WTC11 (cell line): ENCODE measurements at regions not wholly inside any gene's neighbourhood (a gene's known extent, or its start where the extent isn't known, plus 50 kb on each side); places are given as distances from the start of the nearest gene placed in this dataset.

ENCODE experiments used
- ATAC-seq: fragments of 200-7000 bp; cut with Tn5 transposase; 2 replicates; pipeline ENCODE4 v1.10.0; 2021; ENCODE audit warnings: mild to moderate bottlenecking, moderate library complexity
- CTCF ChIA-PET: fragments of 300-600 bp; sonication (Branson Sonifier 250); formaldehyde crosslinking; loops from one replicate; lab custom pipeline; 2021; ENCODE audit warnings: antibody characterized with exemption; lab: Charles Lee
- POLR2A ChIA-PET: fragments of 350-600 bp; sonication (Branson Sonifier 250); formaldehyde crosslinking; loops from one replicate; lab custom pipeline; 2021; ENCODE audit warnings: antibody characterized with exemption; lab: Charles Lee
- DNase-seq: peaks from one replicate; pipeline ENCODE4 v3.0.0; 2021; ENCODE audit warnings: low spot score
- H3K27ac Mint-ChIP-seq: 2 replicates; pipeline ENCODE4 v1.8.0; 2021; ENCODE audit warnings: mixed read lengths
- H3K27me3 Mint-ChIP-seq: 2 replicates; pipeline ENCODE4 v1.8.0; 2021; ENCODE audit warnings: low read depth, mild to moderate bottlenecking, moderate library complexity, mixed read lengths
- H3K36me3 Mint-ChIP-seq: 2 replicates; pipeline ENCODE4 v1.8.0; 2021; ENCODE audit warnings: mixed read lengths
- H3K4me1 Mint-ChIP-seq: 2 replicates; pipeline ENCODE4 v1.8.0; 2022; ENCODE audit warnings: mixed read lengths
- H3K4me3 Mint-ChIP-seq: 2 replicates; pipeline ENCODE4 v1.8.0; 2021; ENCODE audit warnings: mild to moderate bottlenecking, moderate library complexity, mixed read lengths
- H3K9me3 Mint-ChIP-seq: 2 replicates; pipeline ENCODE4 v1.8.0; 2021; ENCODE audit warnings: mixed read lengths
- CBFB ChIP-seq: sonication (generic); formaldehyde crosslinking; IDR thresholded peaks from 2 replicates; pipeline ENCODE4 v1.8.1; 2022; ENCODE audit warnings: mild to moderate bottlenecking, low read depth, missing genetic modification reagents
- FOXK1 ChIP-seq: sonication (generic); formaldehyde crosslinking; IDR thresholded peaks from 2 replicates; pipeline ENCODE4 v1.8.0; 2022; ENCODE audit warnings: mild to moderate bottlenecking, moderate library complexity, missing genetic modification reagents
- GABPB1 ChIP-seq: sonication (generic); formaldehyde crosslinking; IDR thresholded peaks from 2 replicates; pipeline ENCODE4 v1.8.1; 2023; ENCODE audit warnings: mild to moderate bottlenecking, missing genetic modification reagents
- NFYB ChIP-seq: sonication (generic); formaldehyde crosslinking; conservative IDR thresholded peaks from 2 replicates; pipeline ENCODE4 v1.8.0; 2022; ENCODE audit warnings: low read depth, missing genetic modification reagents
- NR2C2 ChIP-seq: sonication (generic); formaldehyde crosslinking; IDR thresholded peaks from 2 replicates; pipeline ENCODE4 v1.8.0; 2022; ENCODE audit warnings: mild to moderate bottlenecking, missing genetic modification reagents
- RORB ChIP-seq: fragments of 250-450 bp; sonication (Bioruptor Pico); IDR thresholded peaks from 2 replicates; pipeline ENCODE4 v1.9.0; 2021; ENCODE audit warnings: mild to moderate bottlenecking
- TEAD1 ChIP-seq: sonication (generic); formaldehyde crosslinking; IDR thresholded peaks from 2 replicates; pipeline ENCODE4 v1.8.0; 2022; ENCODE audit warnings: mild to moderate bottlenecking, missing genetic modification reagents
- ZBTB21 ChIP-seq: sonication (generic); formaldehyde crosslinking; IDR thresholded peaks from 2 replicates; pipeline ENCODE4 v1.8.1; 2023; ENCODE audit warnings: mild to moderate bottlenecking, missing genetic modification reagents, borderline replicate concordance
- ZNF396 ChIP-seq: fragments of 250-450 bp; sonication (Bioruptor Pico); IDR thresholded peaks from 2 replicates; pipeline ENCODE4 v1.8.0; 2021; ENCODE audit warnings: mild to moderate bottlenecking, moderate library complexity, borderline replicate concordance
- TF ChIP-seq, protein P1 (sequence below): sonication (generic); formaldehyde crosslinking; IDR thresholded peaks from 2 replicates; pipeline ENCODE4 v1.8.0; 2023; ENCODE audit warnings: mild to moderate bottlenecking, missing genetic modification reagents
- TF ChIP-seq, protein P2 (sequence below): fragments of 250-450 bp; sonication (Bioruptor Pico); IDR thresholded peaks from 2 replicates; pipeline ENCODE4 v2.1.2; 2022; ENCODE audit warnings: mild to moderate bottlenecking, moderate library complexity
- TF ChIP-seq, protein P3 (sequence below): fragments of 250-450 bp; sonication (Bioruptor Pico); IDR thresholded peaks from 2 replicates; pipeline ENCODE4 v1.9.0; 2021; ENCODE audit warnings: mild to moderate bottlenecking
- TF ChIP-seq, protein P4 (sequence below): sonication (generic); formaldehyde crosslinking; IDR thresholded peaks from 2 replicates; pipeline ENCODE4 v1.8.1; 2022; ENCODE audit warnings: mild to moderate bottlenecking, moderate library complexity, missing genetic modification reagents
- TF ChIP-seq, protein P5 (sequence below): sonication (generic); formaldehyde crosslinking; IDR thresholded peaks from 2 replicates; pipeline ENCODE4 v1.8.1; 2023; ENCODE audit warnings: mild to moderate bottlenecking, moderate library complexity, missing genetic modification reagents
- TF ChIP-seq, protein P6 (sequence below): sonication (generic); formaldehyde crosslinking; IDR thresholded peaks from 2 replicates; pipeline ENCODE4 v1.8.0; 2022; ENCODE audit warnings: missing genetic modification reagents
- TF ChIP-seq, protein P7 (sequence below): sonication (generic); formaldehyde crosslinking; IDR thresholded peaks from 2 replicates; pipeline ENCODE4 v1.8.1; 2022; ENCODE audit warnings: low read depth, mild to moderate bottlenecking, moderate library complexity, missing genetic modification reagents, borderline replicate concordance

DNA sequence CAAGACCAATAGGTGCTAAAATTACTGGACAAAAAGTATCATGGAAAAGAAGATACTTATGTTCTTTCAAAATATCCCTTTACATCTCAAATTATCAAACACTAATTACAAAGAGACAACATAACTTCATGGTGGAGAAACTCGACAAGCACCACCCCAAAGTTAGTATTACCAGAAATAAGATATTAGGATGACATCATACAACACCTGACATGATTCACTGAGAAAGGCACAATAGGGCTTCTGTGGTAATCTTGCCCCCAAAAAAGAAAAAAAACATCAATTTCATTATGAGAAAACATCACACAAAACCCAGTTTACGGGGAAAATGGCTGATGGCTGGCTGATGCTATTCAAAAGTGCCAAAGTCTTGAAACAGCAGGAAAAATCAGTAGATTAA is 1781.7 kb upstream of the PCDH10 start (continued):
- no peak for TF ChIP-seq ZBTB21 (CRISPR knock-in tag)
- TF ChIP-seq, protein P1, sequence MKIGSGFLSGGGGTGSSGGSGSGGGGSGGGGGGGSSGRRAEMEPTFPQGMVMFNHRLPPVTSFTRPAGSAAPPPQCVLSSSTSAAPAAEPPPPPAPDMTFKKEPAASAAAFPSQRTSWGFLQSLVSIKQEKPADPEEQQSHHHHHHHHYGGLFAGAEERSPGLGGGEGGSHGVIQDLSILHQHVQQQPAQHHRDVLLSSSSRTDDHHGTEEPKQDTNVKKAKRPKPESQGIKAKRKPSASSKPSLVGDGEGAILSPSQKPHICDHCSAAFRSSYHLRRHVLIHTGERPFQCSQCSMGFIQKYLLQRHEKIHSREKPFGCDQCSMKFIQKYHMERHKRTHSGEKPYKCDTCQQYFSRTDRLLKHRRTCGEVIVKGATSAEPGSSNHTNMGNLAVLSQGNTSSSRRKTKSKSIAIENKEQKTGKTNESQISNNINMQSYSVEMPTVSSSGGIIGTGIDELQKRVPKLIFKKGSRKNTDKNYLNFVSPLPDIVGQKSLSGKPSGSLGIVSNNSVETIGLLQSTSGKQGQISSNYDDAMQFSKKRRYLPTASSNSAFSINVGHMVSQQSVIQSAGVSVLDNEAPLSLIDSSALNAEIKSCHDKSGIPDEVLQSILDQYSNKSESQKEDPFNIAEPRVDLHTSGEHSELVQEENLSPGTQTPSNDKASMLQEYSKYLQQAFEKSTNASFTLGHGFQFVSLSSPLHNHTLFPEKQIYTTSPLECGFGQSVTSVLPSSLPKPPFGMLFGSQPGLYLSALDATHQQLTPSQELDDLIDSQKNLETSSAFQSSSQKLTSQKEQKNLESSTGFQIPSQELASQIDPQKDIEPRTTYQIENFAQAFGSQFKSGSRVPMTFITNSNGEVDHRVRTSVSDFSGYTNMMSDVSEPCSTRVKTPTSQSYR (CRISPR knock-in tag), result no peak
- TF ChIP-seq, protein P2, sequence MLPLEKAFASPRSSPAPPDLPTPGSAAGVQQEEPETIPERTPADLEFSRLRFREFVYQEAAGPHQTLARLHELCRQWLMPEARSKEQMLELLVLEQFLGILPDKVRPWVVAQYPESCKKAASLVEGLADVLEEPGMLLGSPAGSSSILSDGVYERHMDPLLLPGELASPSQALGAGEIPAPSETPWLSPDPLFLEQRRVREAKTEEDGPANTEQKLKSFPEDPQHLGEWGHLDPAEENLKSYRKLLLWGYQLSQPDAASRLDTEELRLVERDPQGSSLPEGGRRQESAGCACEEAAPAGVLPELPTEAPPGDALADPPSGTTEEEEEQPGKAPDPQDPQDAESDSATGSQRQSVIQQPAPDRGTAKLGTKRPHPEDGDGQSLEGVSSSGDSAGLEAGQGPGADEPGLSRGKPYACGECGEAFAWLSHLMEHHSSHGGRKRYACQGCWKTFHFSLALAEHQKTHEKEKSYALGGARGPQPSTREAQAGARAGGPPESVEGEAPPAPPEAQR (CRISPR knock-in tag), result no peak

DNA sequence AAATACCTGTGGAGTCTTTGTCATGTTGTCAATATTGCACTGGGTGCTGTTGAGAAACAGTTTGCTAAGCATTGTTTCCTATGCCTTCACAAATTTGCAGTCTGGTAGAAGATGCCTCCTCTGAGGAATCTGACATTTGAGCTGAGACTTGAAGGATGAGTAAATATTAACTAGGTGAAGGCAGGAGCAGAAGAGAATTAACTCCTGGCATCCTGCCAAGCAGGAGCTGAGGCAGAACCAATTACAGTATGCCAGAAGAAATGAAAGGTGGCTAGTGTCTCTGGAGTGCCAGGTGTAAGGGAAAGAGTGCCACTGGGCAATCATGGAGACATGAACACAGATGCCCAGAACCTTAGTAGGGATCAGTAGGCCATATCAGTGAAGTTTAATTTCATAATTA is 1778.2 kb upstream of the PCDH10 start:
- Mint-ChIP-seq H3K4me1 (no peaks in the 10 kb centered on the region), H3K27ac (no peak overlapping the region), H3K9me3 (no peaks in the 10 kb centered on the region), H3K36me3 (no peaks in the 10 kb centered on the region), H3K27me3 (no peaks in the 10 kb centered on the region), H3K4me3 (no peak overlapping the region)
- CTCF ChIA-PET, result no interaction called here
- POLR2A ChIA-PET, result no interaction called here
- DNase-seq (no peak), ATAC-seq (no peak)
- TF ChIP-seq, protein P3, sequence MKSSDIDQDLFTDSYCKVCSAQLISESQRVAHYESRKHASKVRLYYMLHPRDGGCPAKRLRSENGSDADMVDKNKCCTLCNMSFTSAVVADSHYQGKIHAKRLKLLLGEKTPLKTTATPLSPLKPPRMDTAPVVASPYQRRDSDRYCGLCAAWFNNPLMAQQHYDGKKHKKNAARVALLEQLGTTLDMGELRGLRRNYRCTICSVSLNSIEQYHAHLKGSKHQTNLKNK, result no peak
- TF ChIP-seq GABPB1 (CRISPR knock-in tag) (no peak), FOXK1 (CRISPR knock-in tag) (no peak), RORB (CRISPR knock-in tag) (no peak)

DNA sequence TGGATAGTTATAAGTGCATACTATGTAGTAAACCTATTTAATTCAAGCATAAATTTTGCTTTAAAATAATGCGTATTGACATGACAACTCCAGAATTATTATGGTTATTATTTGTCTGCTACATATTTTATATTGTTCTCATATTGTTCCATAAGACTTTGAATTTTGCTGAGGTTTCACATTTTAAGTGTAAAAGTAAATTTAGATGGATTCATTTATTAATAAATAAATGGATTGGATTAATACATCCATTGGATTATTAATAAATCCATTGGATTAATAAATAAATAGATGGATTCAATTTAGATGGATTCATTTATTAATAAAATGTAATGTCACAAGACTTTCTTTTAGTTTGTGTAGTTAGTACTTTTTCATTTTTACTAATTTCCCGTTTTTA is 1768.0 kb upstream of the PCDH10 start:
- H3K4me1 Mint-ChIP-seq, result no peaks in the 10 kb centered on the region
- ChIA-PET POLR2A (no interaction called here), CTCF (no interaction called here)
- no peak for DNase-seq
- H3K27me3 Mint-ChIP-seq, result no peaks in the 10 kb centered on the region
- ATAC-seq, result no peak
- H3K9me3 Mint-ChIP-seq, result peaks cover 25% of the 10 kb centered on the region
- no peak overlapping the region for H3K27ac Mint-ChIP-seq
- H3K4me3 Mint-ChIP-seq, result no peak overlapping the region
- peaks cover 5% of the 10 kb centered on the region; the same call in 1 of the 2 replicates for H3K36me3 Mint-ChIP-seq
- TF ChIP-seq NR2C2 (CRISPR knock-in tag), result no peak
- TF ChIP-seq, protein P2 (CRISPR knock-in tag), result no peak

DNA sequence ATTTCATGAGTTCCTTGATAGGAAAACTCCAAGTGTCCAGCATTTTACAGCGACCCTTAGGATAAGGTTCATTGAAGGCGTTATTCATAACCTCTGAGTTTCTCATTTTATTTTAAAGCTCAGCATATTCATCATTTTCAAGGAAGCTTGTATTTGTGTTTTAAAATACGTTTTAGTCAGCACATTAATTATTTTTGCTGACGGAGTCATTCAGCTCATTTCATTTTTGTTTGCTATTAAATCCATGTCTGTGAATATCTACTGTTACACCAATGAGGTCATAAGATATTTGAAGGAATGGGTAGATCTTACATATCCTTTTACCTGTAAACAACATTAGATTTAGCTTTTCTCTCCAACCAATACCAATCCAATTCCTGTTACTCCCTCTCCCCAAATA is 1766.3 kb upstream of the PCDH10 start:
- peaks cover 5% of the 10 kb centered on the region; the same call in 1 of the 2 replicates for H3K36me3 Mint-ChIP-seq
- CTCF ChIA-PET, result no interaction called here
- no peak for ATAC-seq
- no peak overlapping the region for H3K27ac Mint-ChIP-seq
- POLR2A ChIA-PET, result no interaction called here
- H3K9me3 Mint-ChIP-seq, result peaks cover 28% of the 10 kb centered on the region
- DNase-seq, result no peak
- no peak overlapping the region for H3K4me3 Mint-ChIP-seq
- H3K27me3 Mint-ChIP-seq, result no peaks in the 10 kb centered on the region
- H3K4me1 Mint-ChIP-seq, result no peaks in the 10 kb centered on the region
- TF ChIP-seq FOXK1 (CRISPR knock-in tag), result no peak
- TF ChIP-seq CBFB (CRISPR knock-in tag), result no peak
- TF ChIP-seq, protein P4, sequence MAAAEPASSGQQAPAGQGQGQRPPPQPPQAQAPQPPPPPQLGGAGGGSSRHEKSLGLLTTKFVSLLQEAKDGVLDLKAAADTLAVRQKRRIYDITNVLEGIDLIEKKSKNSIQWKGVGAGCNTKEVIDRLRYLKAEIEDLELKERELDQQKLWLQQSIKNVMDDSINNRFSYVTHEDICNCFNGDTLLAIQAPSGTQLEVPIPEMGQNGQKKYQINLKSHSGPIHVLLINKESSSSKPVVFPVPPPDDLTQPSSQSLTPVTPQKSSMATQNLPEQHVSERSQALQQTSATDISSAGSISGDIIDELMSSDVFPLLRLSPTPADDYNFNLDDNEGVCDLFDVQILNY (CRISPR knock-in tag), result no peak
- TF ChIP-seq, protein P5, sequence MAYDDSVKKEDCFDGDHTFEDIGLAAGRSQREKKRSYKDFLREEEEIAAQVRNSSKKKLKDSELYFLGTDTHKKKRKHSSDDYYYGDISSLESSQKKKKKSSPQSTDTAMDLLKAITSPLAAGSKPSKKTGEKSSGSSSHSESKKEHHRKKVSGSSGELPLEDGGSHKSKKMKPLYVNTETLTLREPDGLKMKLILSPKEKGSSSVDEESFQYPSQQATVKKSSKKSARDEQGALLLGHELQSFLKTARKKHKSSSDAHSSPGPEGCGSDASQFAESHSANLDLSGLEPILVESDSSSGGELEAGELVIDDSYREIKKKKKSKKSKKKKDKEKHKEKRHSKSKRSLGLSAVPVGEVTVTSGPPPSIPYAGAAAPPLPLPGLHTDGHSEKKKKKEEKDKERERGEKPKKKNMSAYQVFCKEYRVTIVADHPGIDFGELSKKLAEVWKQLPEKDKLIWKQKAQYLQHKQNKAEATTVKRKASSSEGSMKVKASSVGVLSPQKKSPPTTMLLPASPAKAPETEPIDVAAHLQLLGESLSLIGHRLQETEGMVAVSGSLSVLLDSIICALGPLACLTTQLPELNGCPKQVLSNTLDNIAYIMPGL (CRISPR knock-in tag), result no peak
- TF ChIP-seq, protein P6, sequence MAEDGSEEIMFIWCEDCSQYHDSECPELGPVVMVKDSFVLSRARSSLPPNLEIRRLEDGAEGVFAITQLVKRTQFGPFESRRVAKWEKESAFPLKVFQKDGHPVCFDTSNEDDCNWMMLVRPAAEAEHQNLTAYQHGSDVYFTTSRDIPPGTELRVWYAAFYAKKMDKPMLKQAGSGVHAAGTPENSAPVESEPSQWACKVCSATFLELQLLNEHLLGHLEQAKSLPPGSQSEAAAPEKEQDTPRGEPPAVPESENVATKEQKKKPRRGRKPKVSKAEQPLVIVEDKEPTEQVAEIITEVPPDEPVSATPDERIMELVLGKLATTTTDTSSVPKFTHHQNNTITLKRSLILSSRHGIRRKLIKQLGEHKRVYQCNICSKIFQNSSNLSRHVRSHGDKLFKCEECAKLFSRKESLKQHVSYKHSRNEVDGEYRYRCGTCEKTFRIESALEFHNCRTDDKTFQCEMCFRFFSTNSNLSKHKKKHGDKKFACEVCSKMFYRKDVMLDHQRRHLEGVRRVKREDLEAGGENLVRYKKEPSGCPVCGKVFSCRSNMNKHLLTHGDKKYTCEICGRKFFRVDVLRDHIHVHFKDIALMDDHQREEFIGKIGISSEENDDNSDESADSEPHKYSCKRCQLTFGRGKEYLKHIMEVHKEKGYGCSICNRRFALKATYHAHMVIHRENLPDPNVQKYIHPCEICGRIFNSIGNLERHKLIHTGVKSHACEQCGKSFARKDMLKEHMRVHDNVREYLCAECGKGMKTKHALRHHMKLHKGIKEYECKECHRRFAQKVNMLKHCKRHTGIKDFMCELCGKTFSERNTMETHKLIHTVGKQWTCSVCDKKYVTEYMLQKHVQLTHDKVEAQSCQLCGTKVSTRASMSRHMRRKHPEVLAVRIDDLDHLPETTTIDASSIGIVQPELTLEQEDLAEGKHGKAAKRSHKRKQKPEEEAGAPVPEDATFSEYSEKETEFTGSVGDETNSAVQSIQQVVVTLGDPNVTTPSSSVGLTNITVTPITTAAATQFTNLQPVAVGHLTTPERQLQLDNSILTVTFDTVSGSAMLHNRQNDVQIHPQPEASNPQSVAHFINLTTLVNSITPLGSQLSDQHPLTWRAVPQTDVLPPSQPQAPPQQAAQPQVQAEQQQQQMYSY (CRISPR knock-in tag), result no peak
- no peak for TF ChIP-seq NFYB
- TF ChIP-seq, protein P7, sequence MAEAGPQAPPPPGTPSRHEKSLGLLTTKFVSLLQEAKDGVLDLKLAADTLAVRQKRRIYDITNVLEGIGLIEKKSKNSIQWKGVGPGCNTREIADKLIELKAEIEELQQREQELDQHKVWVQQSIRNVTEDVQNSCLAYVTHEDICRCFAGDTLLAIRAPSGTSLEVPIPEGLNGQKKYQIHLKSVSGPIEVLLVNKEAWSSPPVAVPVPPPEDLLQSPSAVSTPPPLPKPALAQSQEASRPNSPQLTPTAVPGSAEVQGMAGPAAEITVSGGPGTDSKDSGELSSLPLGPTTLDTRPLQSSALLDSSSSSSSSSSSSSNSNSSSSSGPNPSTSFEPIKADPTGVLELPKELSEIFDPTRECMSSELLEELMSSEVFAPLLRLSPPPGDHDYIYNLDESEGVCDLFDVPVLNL (CRISPR knock-in tag), result no peak
- TF ChIP-seq ZNF396 (CRISPR knock-in tag), result no peak
- no peak for TF ChIP-seq TEAD1 (CRISPR knock-in tag)
